ENCODE measurements at regions not wholly inside any gene's neighbourhood (a gene's known extent, or its start where the extent isn't known, plus 50 kb on each side); places are given as distances from the start of the nearest gene placed in this dataset.

DNA sequence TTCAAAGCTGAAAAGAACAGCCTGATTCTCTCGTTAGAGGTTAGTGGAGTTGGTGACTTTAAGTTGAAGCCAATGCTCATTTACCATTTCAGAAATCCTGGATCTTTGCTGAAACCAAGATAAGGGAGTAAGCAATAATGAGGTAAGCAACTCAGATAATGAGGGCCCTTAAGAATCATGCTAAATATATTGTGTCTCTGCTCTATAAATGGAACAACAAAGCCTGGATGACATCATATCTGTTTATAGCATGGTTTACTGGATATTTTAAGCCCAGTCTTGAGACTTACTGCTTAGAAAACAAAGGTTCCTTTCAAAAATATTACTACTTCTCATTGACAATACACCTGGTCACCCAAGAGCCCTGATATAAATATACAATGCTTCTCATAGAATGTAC lies 276.7 kb upstream of the PPARGC1A start:
- TF ChIP-seq POLR2A (IDR thresholded peaks at IDR 0.05), result no peak
- TF ChIP-seq, protein P1, sequence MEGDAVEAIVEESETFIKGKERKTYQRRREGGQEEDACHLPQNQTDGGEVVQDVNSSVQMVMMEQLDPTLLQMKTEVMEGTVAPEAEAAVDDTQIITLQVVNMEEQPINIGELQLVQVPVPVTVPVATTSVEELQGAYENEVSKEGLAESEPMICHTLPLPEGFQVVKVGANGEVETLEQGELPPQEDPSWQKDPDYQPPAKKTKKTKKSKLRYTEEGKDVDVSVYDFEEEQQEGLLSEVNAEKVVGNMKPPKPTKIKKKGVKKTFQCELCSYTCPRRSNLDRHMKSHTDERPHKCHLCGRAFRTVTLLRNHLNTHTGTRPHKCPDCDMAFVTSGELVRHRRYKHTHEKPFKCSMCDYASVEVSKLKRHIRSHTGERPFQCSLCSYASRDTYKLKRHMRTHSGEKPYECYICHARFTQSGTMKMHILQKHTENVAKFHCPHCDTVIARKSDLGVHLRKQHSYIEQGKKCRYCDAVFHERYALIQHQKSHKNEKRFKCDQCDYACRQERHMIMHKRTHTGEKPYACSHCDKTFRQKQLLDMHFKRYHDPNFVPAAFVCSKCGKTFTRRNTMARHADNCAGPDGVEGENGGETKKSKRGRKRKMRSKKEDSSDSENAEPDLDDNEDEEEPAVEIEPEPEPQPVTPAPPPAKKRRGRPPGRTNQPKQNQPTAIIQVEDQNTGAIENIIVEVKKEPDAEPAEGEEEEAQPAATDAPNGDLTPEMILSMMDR (IDR thresholded peaks at IDR 0.05), result no peak
